ENCODE measurements at regions not wholly inside any gene's neighbourhood (a gene's known extent, or its start where the extent isn't known, plus 50 kb on each side); places are given as distances from the start of the nearest gene placed in this dataset.

DNA sequence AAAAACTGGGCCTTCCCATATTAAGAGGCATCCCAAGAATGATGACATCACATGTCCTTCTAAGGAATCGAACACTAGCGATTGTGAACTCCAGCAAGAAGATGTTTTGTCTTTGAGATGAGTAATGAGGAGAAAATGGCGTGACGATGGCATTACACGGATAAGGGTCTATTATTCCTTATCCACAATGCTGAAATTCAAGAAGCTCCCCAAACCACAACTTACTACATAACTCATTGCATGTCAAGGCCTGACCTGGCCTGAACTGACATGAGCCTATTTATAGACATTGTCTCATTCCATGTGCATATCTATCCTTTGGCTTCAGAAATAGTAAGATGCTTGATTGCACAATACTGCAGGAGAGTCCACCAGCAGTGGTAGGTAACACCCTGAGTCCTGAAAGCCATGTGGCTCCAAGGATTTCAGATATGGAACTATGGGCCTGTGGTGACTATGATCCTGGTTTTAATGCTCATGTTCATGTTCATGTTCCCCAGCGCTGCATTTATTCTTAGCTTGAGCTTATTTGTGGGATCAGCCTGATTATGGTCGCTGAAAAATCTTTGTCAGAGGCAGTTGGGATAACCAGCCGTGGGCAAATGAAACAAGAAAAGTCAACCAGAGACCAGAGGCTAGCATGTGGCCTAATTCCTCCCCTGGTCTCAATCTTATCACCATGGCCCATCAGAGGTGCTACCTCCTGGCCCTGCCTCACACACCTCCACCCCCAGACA is 183.2 kb upstream of the JARID2 start:
- no peak overlapping the region for H3K9ac ChIP-seq (ENCODE audit: low read length)
- no peak overlapping the region for H3K4me2 ChIP-seq (ENCODE audit: low read length)
- H3K4me3 ChIP-seq (ENCODE audit: low read length) = no peak overlapping the region
- H3F3A ChIP-seq (ENCODE audit: insufficient read depth, low read length, poor library complexity, severe bottlenecking) = no peaks in the 10 kb centered on the region
- H3K27ac ChIP-seq (ENCODE audit: low read length) = no peak overlapping the region
- no peak for TF ChIP-seq RAD21 (conservative IDR thresholded peaks at IDR 0.05)
- TF ChIP-seq SMC3 (conservative IDR thresholded peaks at IDR 0.05; ENCODE audit: poor library complexity) = no peak
- TF ChIP-seq, protein P1, sequence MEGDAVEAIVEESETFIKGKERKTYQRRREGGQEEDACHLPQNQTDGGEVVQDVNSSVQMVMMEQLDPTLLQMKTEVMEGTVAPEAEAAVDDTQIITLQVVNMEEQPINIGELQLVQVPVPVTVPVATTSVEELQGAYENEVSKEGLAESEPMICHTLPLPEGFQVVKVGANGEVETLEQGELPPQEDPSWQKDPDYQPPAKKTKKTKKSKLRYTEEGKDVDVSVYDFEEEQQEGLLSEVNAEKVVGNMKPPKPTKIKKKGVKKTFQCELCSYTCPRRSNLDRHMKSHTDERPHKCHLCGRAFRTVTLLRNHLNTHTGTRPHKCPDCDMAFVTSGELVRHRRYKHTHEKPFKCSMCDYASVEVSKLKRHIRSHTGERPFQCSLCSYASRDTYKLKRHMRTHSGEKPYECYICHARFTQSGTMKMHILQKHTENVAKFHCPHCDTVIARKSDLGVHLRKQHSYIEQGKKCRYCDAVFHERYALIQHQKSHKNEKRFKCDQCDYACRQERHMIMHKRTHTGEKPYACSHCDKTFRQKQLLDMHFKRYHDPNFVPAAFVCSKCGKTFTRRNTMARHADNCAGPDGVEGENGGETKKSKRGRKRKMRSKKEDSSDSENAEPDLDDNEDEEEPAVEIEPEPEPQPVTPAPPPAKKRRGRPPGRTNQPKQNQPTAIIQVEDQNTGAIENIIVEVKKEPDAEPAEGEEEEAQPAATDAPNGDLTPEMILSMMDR (IDR thresholded peaks at IDR 0.05; ENCODE audit: poor library complexity, severe bottlenecking) = no peak
- TF ChIP-seq EP300 (conservative IDR thresholded peaks at IDR 0.05; ENCODE audit: poor library complexity, severe bottlenecking) = no peak
- TF ChIP-seq MXI1 (conservative IDR thresholded peaks at IDR 0.05; ENCODE audit: poor library complexity, severe bottlenecking) = no peak
- TF ChIP-seq EZH2 (IDR thresholded peaks at IDR 0.05; ENCODE audit: borderline replicate concordance, insufficient read depth, low read length, poor library complexity, severe bottlenecking) = no peak
- no peak for TF ChIP-seq TAF1 (IDR thresholded peaks at IDR 0.05; ENCODE audit: low read depth)
- TF ChIP-seq POLR2AphosphoS5 (IDR thresholded peaks at IDR 0.05) = no peak
- TF ChIP-seq, protein P2, sequence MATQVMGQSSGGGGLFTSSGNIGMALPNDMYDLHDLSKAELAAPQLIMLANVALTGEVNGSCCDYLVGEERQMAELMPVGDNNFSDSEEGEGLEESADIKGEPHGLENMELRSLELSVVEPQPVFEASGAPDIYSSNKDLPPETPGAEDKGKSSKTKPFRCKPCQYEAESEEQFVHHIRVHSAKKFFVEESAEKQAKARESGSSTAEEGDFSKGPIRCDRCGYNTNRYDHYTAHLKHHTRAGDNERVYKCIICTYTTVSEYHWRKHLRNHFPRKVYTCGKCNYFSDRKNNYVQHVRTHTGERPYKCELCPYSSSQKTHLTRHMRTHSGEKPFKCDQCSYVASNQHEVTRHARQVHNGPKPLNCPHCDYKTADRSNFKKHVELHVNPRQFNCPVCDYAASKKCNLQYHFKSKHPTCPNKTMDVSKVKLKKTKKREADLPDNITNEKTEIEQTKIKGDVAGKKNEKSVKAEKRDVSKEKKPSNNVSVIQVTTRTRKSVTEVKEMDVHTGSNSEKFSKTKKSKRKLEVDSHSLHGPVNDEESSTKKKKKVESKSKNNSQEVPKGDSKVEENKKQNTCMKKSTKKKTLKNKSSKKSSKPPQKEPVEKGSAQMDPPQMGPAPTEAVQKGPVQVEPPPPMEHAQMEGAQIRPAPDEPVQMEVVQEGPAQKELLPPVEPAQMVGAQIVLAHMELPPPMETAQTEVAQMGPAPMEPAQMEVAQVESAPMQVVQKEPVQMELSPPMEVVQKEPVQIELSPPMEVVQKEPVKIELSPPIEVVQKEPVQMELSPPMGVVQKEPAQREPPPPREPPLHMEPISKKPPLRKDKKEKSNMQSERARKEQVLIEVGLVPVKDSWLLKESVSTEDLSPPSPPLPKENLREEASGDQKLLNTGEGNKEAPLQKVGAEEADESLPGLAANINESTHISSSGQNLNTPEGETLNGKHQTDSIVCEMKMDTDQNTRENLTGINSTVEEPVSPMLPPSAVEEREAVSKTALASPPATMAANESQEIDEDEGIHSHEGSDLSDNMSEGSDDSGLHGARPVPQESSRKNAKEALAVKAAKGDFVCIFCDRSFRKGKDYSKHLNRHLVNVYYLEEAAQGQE (IDR thresholded peaks at IDR 0.05; ENCODE audit: borderline replicate concordance) = no peak
- no peaks in the 10 kb centered on the region for H3K36me3 ChIP-seq (ENCODE audit: insufficient read depth, low read length)
- no peaks in the 10 kb centered on the region for H4K20me1 ChIP-seq (ENCODE audit: insufficient read depth)
- H3K9me2 ChIP-seq (ENCODE audit: insufficient read depth, low read length) = no peaks in the 10 kb centered on the region
- no peaks in the 10 kb centered on the region for H3K9me3 ChIP-seq (ENCODE audit: low read length)
- H3K79me2 ChIP-seq (replicated peaks; ENCODE audit: insufficient read depth, low read length) = no peaks in the 10 kb centered on the region
- H2AFZ ChIP-seq (ENCODE audit: low read depth, low read length) = no peak overlapping the region
- H3K27me3 ChIP-seq (ENCODE audit: insufficient read depth, low read depth, low read length) = no peaks in the 10 kb centered on the region

- H3K9me2 ChIP-seq (ENCODE audit: insufficient read depth, low read length) = no peaks in the 10 kb centered on the region
- no peaks in the 10 kb centered on the region for H3K79me2 ChIP-seq (replicated peaks; ENCODE audit: insufficient read depth, low read length)
- H3K4me3 ChIP-seq (ENCODE audit: low read length) = no peak overlapping the region
- H3K9me3 ChIP-seq (ENCODE audit: low read length) = no peaks in the 10 kb centered on the region
- no peak for TF ChIP-seq POLR2AphosphoS5 (IDR thresholded peaks at IDR 0.05)
- TF ChIP-seq TAF1 (IDR thresholded peaks at IDR 0.05; ENCODE audit: low read depth) = no peak
- no peak for TF ChIP-seq MXI1 (conservative IDR thresholded peaks at IDR 0.05; ENCODE audit: poor library complexity, severe bottlenecking)
- TF ChIP-seq, protein P2 (IDR thresholded peaks at IDR 0.05; ENCODE audit: borderline replicate concordance) = no peak
- TF ChIP-seq SMC3 (conservative IDR thresholded peaks at IDR 0.05; ENCODE audit: poor library complexity) = no peak
- no peak for TF ChIP-seq RAD21 (conservative IDR thresholded peaks at IDR 0.05)
- TF ChIP-seq EZH2 (IDR thresholded peaks at IDR 0.05; ENCODE audit: borderline replicate concordance, insufficient read depth, low read length, poor library complexity, severe bottlenecking) = no peak
- no peaks in the 10 kb centered on the region for H3K27me3 ChIP-seq (ENCODE audit: insufficient read depth, low read depth, low read length)
- no peak overlapping the region for H3K4me2 ChIP-seq (ENCODE audit: low read length)
- H3K9ac ChIP-seq (ENCODE audit: low read length) = no peak overlapping the region
- no peaks in the 10 kb centered on the region for H3K36me3 ChIP-seq (ENCODE audit: insufficient read depth, low read length)
- no peak overlapping the region for H3K27ac ChIP-seq (ENCODE audit: low read length)
- H3F3A ChIP-seq (ENCODE audit: insufficient read depth, low read length, poor library complexity, severe bottlenecking) = no peaks in the 10 kb centered on the region
- no peak overlapping the region for H2AFZ ChIP-seq (ENCODE audit: low read depth, low read length)
- no peaks in the 10 kb centered on the region for H4K20me1 ChIP-seq (ENCODE audit: insufficient read depth)
Observed at GRCh38 chr6:15063253-15063853, 182.5 kb upstream of the JARID2 start.
